ENCODE measurements at regions not wholly inside any gene's neighbourhood (a gene's known extent, or its start where the extent isn't known, plus 50 kb on each side); places are given as distances from the start of the nearest gene placed in this dataset.
"Not testable (repeated sequence)": the region's sequence is repeated elsewhere in the genome, so short reads cannot be mapped to it uniquely, and the experiment has no call there.

- DNase-seq: peak in 1 of 3 donors; percentile 32
Measured at GRCh38 chr5:116788851-116789403, 214.3 kb upstream of the SEMA6A start.

- DNase-seq: no peak
Measured at GRCh38 chr5:116787570-116787969, 212.9 kb upstream of the SEMA6A start.

GRCh38 chr5:116785106-116785505, 210.5 kb upstream of the SEMA6A start:
- DNase-seq: peak; percentile 45 to 79 (median 63)

GRCh38 chr5:116779846-116780245, 205.2 kb upstream of the SEMA6A start:
- DNase-seq: no peak

- no peak for DNase-seq
Measured at GRCh38 chr5:116778651-116779280, 204.1 kb upstream of the SEMA6A start.

GRCh38 chr5:116778032-116778431, 203.4 kb upstream of the SEMA6A start:
- peak in 1 of 3 donors; percentile 54 for DNase-seq

- DNase-seq: no peak
Measured at GRCh38 chr5:116773926-116774325, 199.3 kb upstream of the SEMA6A start.

- peak in 1 of 3 donors; percentile 76 for DNase-seq
Measured at GRCh38 chr5:116772806-116773205, 198.2 kb upstream of the SEMA6A start.

- peak in 1 of 3 donors; percentile 44 for DNase-seq
Measured at GRCh38 chr5:116772152-116772501, 197.5 kb upstream of the SEMA6A start.

- DNase-seq: peak in 1 of 3 donors; percentile 71
Measured at GRCh38 chr5:116771466-116772151, 197.0 kb upstream of the SEMA6A start.

- DNase-seq: not testable (repeated sequence)
Measured at GRCh38 chr5:116769953-116770352, 195.3 kb upstream of the SEMA6A start.

GRCh38 chr5:116769470-116769869, 194.8 kb upstream of the SEMA6A start:
- no peak for DNase-seq

- peak in 1 of 3 donors; percentile 49 for DNase-seq
Measured at GRCh38 chr5:116766470-116766947, 191.9 kb upstream of the SEMA6A start.

- DNase-seq: no peak
Measured at GRCh38 chr5:116765441-116765840, 190.8 kb upstream of the SEMA6A start.

GRCh38 chr5:116764941-116765340, 190.3 kb upstream of the SEMA6A start:
- DNase-seq: no peak

GRCh38 chr5:116763987-116764866, 189.6 kb upstream of the SEMA6A start:
- DNase-seq: no peak

- no peak for DNase-seq
Measured at GRCh38 chr5:116759860-116760640, 185.4 kb upstream of the SEMA6A start.

GRCh38 chr5:116757326-116757725, 182.7 kb upstream of the SEMA6A start:
- DNase-seq: no peak

GRCh38 chr5:116756531-116756930, 181.9 kb upstream of the SEMA6A start:
- DNase-seq: no peak

- DNase-seq: no peak
Measured at GRCh38 chr5:116754556-116754955, 179.9 kb upstream of the SEMA6A start.

GRCh38 chr5:116751684-116752083, 177.1 kb upstream of the SEMA6A start:
- no peak for DNase-seq
